ENCODE measurements at regions not wholly inside any gene's neighbourhood (a gene's known extent, or its start where the extent isn't known, plus 50 kb on each side); places are given as distances from the start of the nearest gene placed in this dataset.

GRCh38 chr3:107441617-107442016, 64.4 kb downstream of the CCDC54 start:
- Histone ChIP-seq H3K79me2 (ENCODE audit: insufficient read depth, low read length) (no peaks in the 10 kb centered on the region), H3K9ac (ENCODE audit: low read length) (no peak overlapping the region), H3K36me3 (ENCODE audit: low read length) (no peaks in the 10 kb centered on the region), H3K9me2 (replicated peaks; ENCODE audit: insufficient read depth, low read length) (no peaks in the 10 kb centered on the region), H2AFZ (ENCODE audit: low read depth, low read length, severe bottlenecking) (no peak overlapping the region), H3F3A (ENCODE audit: insufficient read depth) (no peaks in the 10 kb centered on the region), H3K9me3 (ENCODE audit: insufficient read depth, low read length) (no peaks in the 10 kb centered on the region), H3K27ac (ENCODE audit: low read depth, low read length) (no peak overlapping the region), H3K27me3 (ENCODE audit: low read length) (no peaks in the 10 kb centered on the region), H4K20me1 (ENCODE audit: low read depth, low read length) (no peaks in the 10 kb centered on the region), H3K4me3 (ENCODE audit: insufficient read depth, low read length, poor library complexity, severe bottlenecking) (no peak overlapping the region), H3K4me2 (ENCODE audit: low read depth, low read length, poor library complexity, severe bottlenecking) (no peak overlapping the region)
- no peak for TF ChIP-seq CTCF (IDR thresholded peaks at IDR 0.05; ENCODE audit: insufficient read depth, low read length, poor library complexity, severe bottlenecking)
- no peak for TF ChIP-seq EZH2phosphoT487 (conservative IDR thresholded peaks at IDR 0.05; ENCODE audit: low read length)

GRCh38 chr3:107443461-107443860, 66.2 kb downstream of the CCDC54 start:
- TF ChIP-seq CTCF (IDR thresholded peaks at IDR 0.05; ENCODE audit: insufficient read depth, low read length, poor library complexity, severe bottlenecking) = no peak
- no peak for TF ChIP-seq EZH2phosphoT487 (conservative IDR thresholded peaks at IDR 0.05; ENCODE audit: low read length)
- Histone ChIP-seq H3K27ac (ENCODE audit: low read depth, low read length) (no peak overlapping the region), H3K79me2 (ENCODE audit: insufficient read depth, low read length) (no peaks in the 10 kb centered on the region), H3K9ac (ENCODE audit: low read length) (no peak overlapping the region), H3K9me2 (replicated peaks; ENCODE audit: insufficient read depth, low read length) (no peaks in the 10 kb centered on the region), H4K20me1 (ENCODE audit: low read depth, low read length) (no peaks in the 10 kb centered on the region), H3F3A (ENCODE audit: insufficient read depth) (no peaks in the 10 kb centered on the region), H3K9me3 (ENCODE audit: insufficient read depth, low read length) (no peaks in the 10 kb centered on the region), H3K4me2 (ENCODE audit: low read depth, low read length, poor library complexity, severe bottlenecking) (no peak overlapping the region), H3K36me3 (ENCODE audit: low read length) (no peaks in the 10 kb centered on the region), H3K27me3 (ENCODE audit: low read length) (no peaks in the 10 kb centered on the region), H3K4me3 (ENCODE audit: insufficient read depth, low read length, poor library complexity, severe bottlenecking) (no peak overlapping the region), H2AFZ (ENCODE audit: low read depth, low read length, severe bottlenecking) (no peak overlapping the region)

- Histone ChIP-seq H3K9ac (ENCODE audit: low read length) (no peak overlapping the region), H3K4me3 (ENCODE audit: insufficient read depth, low read length, poor library complexity, severe bottlenecking) (no peak overlapping the region), H3K4me2 (ENCODE audit: low read depth, low read length, poor library complexity, severe bottlenecking) (no peak overlapping the region), H3K36me3 (ENCODE audit: low read length) (no peaks in the 10 kb centered on the region), H3K9me2 (replicated peaks; ENCODE audit: insufficient read depth, low read length) (no peaks in the 10 kb centered on the region), H3K27me3 (ENCODE audit: low read length) (no peaks in the 10 kb centered on the region), H2AFZ (ENCODE audit: low read depth, low read length, severe bottlenecking) (no peak overlapping the region), H4K20me1 (ENCODE audit: low read depth, low read length) (no peaks in the 10 kb centered on the region), H3F3A (ENCODE audit: insufficient read depth) (no peaks in the 10 kb centered on the region), H3K79me2 (ENCODE audit: insufficient read depth, low read length) (no peaks in the 10 kb centered on the region), H3K27ac (ENCODE audit: low read depth, low read length) (no peak overlapping the region), H3K9me3 (ENCODE audit: insufficient read depth, low read length) (no peaks in the 10 kb centered on the region)
- no peak for TF ChIP-seq EZH2phosphoT487 (conservative IDR thresholded peaks at IDR 0.05; ENCODE audit: low read length)
- TF ChIP-seq CTCF (IDR thresholded peaks at IDR 0.05; ENCODE audit: insufficient read depth, low read length, poor library complexity, severe bottlenecking) = no peak
These were observed 69.5 kb downstream of the CCDC54 start for GRCh38 chr3:107446706-107447105.

Data from SU-DHL-6 (cell line).